CD14-positive monocyte (primary cell): ENCODE measurements at regions not wholly inside any gene's neighbourhood (a gene's known extent, or its start where the extent isn't known, plus 50 kb on each side); places are given as distances from the start of the nearest gene placed in this dataset.

Experiments
- DNase-seq, 3 donors: peaks; one replicate each; pipeline ENCODE4 v3.0.0-alpha.2; 2011 to 2022
- H2AFZ ChIP-seq: 2 replicates; pipeline ENCODE4 v1.6.0; 2012; ENCODE audit warnings: mild to moderate bottlenecking, low read depth, low read length, inconsistent platforms; ENCODE audit not compliant: insufficient read depth, poor library complexity, severe bottlenecking
- H3K27ac ChIP-seq, 2 donors: 1 replicate in 1 of 2; 2 replicates in 1 of 2; pipeline ENCODE4 v1.5.1; 2012 to 2013; ENCODE audit warnings: low read length in 2 of 2, control low read depth in 1 of 2, inconsistent platforms in 1 of 2, low read depth in 1 of 2, mild to moderate bottlenecking in 1 of 2
- H3K27me3 ChIP-seq, 2 donors: one replicate each; pipeline versions ENCODE4 v1.6.0 to v1.6.1; 2011 to 2013; ENCODE audit warnings: low read length in 2 of 2; ENCODE audit not compliant: control insufficient read depth in 2 of 2, insufficient read depth in 2 of 2
- H3K36me3 ChIP-seq, 2 donors: replicated peaks in 1 of 2; 1 replicate in 1 of 2; 2 replicates in 1 of 2; pipeline versions ENCODE4 v1.5.1 to v1.6.1; 2012 to 2013; ENCODE audit warnings: low read length in 2 of 2, control low read depth in 1 of 2, inconsistent platforms in 1 of 2, mild to moderate bottlenecking in 1 of 2; ENCODE audit not compliant: insufficient read depth in 2 of 2, control insufficient read depth in 1 of 2
- H3K4me1 ChIP-seq, 2 donors: 1 replicate in 1 of 2; 2 replicates in 1 of 2; pipeline versions ENCODE4 v1.5.1 to v1.6.1; 2012 to 2013; ENCODE audit warnings: low read length in 2 of 2, control low read depth in 1 of 2, inconsistent platforms in 1 of 2, mild to moderate bottlenecking in 1 of 2, moderate library complexity in 1 of 2; ENCODE audit not compliant: insufficient read depth in 2 of 2, control insufficient read depth in 1 of 2
- H3K4me2 ChIP-seq: replicated peaks from 2 replicates; pipeline ENCODE3; 2012; ENCODE audit warnings: low read length, moderate library complexity, mild to moderate bottlenecking; ENCODE audit not compliant: poor library complexity, severe bottlenecking; ENCODE audit errors: extremely low read depth
- H3K4me3 ChIP-seq, 3 experiments: fragments of 200-600 bp in 1 of 3; sonication (generic) in 1 of 3; replicated peaks in 1 of 3; 1 replicate in 2 of 3; 2 replicates in 1 of 3; pipeline ENCODE4 v1.5.1; 2011 to 2013; ENCODE audit warnings: low read length in 3 of 3, mild to moderate bottlenecking in 3 of 3, control low read depth in 2 of 3, low read depth in 2 of 3, inconsistent platforms in 1 of 3, moderate library complexity in 1 of 3
- H3K79me2 ChIP-seq: 2 replicates; pipeline ENCODE4 v1.6.0; 2012; ENCODE audit warnings: mild to moderate bottlenecking, control low read depth, inconsistent platforms, low read length, moderate library complexity; ENCODE audit not compliant: insufficient read depth
- H3K9ac ChIP-seq: 2 replicates; pipeline ENCODE4 v1.6.0; 2017; ENCODE audit warnings: low read length, mild to moderate bottlenecking; ENCODE audit not compliant: insufficient read depth, poor library complexity, severe bottlenecking
- H3K9me3 ChIP-seq, 2 donors: replicated peaks in 1 of 2; 1 replicate in 1 of 2; 2 replicates in 1 of 2; pipeline versions ENCODE4 v1.5.1 to v1.6.1; 2012 to 2013; ENCODE audit warnings: low read length in 2 of 2, control low read depth in 1 of 2; ENCODE audit not compliant: control insufficient read depth in 1 of 2, insufficient read depth in 1 of 2
- H4K20me1 ChIP-seq: 2 replicates; pipeline ENCODE4 v1.6.0; 2012; ENCODE audit warnings: mild to moderate bottlenecking, low read length, control low read depth, moderate library complexity; ENCODE audit not compliant: insufficient read depth
- H3K27ac Mint-ChIP-seq, 7 donors: one replicate each; pipeline ENCODE4 v1.8.0; 2020; ENCODE audit warnings: mild to moderate bottlenecking in 7 of 7, mixed read lengths in 7 of 7, moderate library complexity in 6 of 7, inconsistent platforms in 2 of 7
- H3K27me3 Mint-ChIP-seq, 3 donors: one replicate each; pipeline ENCODE4 v1.8.0; 2021 to 2022; ENCODE audit warnings: low read depth in 3 of 3, mild to moderate bottlenecking in 3 of 3, mixed read lengths in 3 of 3, moderate library complexity in 3 of 3, inconsistent platforms in 1 of 3
- H3K36me3 Mint-ChIP-seq, 2 donors: one replicate each; pipeline ENCODE4 v1.8.0; 2020; ENCODE audit warnings: mixed read lengths in 2 of 2, inconsistent platforms in 1 of 2, mild to moderate bottlenecking in 1 of 2
- H3K4me1 Mint-ChIP-seq: one replicate; pipeline ENCODE4 v1.8.0; 2020; ENCODE audit warnings: mild to moderate bottlenecking, mixed read lengths
- H3K4me3 Mint-ChIP-seq, 2 donors: one replicate each; pipeline ENCODE4 v1.8.0; 2020; ENCODE audit warnings: mild to moderate bottlenecking in 2 of 2, mixed read lengths in 2 of 2, moderate library complexity in 1 of 2
- H3K9me3 Mint-ChIP-seq, 7 donors: one replicate each; pipeline ENCODE4 v1.8.0; 2020 to 2022; ENCODE audit warnings: mixed read lengths in 7 of 7, mild to moderate bottlenecking in 6 of 7, moderate library complexity in 6 of 7, inconsistent platforms in 2 of 7
- WGBS: methylation state at CpG from one replicate; pipeline ENCODE4 v1.1.5; 2013; ENCODE audit warnings: missing lambda C conversion rate; ENCODE audit not compliant: insufficient coverage; 5-methylcytosine and 5-hydroxymethylcytosine counted together
- intact Hi-C, 2 donors: fragments of 100-400 bp; cut with micrococcal nuclease; formaldehyde crosslinking; loops; one replicate each; pipeline versions ENCODE4 v1.15.0 to v1.15.1; 2023
- TF ChIP-seq, protein P1 (sequence below): fragments of 200-600 bp; IDR thresholded peaks from one replicate; pipeline ENCODE4 v1.8.0; 2022; ENCODE audit warnings: antibody characterized with exemption, mild to moderate bottlenecking

DNA sequence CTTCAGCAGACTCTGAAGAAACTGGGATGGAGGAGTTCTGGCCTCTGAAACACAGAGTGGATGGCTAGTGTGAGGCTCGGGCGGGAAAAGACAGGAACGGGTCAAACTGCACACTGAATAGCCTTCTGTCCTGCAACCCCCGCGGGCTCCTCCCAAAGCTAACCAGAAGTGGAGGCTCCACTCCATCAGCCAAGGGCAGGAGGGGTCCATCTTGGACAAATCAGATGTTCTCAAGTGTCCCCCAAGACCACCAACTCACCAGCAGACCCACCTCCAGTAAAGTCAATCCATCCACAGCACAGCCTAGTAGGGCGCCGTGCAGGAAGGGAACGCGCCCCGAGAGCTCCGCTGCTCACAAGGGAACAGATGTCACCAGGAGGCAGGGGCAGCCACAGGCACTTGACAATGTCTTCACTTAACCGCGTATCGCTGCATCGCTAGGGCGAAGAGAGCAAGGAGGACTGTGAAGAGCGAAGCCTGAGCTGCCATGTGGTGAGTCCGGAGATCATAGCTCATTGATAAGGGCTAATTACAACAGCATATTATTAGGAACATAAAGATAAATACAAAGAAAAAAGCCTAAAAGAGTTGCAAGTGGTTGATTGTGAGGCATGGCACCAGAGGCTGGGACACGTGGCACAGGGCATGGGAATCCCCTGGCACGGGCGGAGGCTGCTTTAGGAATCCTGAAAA, 494.6 kb upstream of the MYT1L start:
- H3K79me2 ChIP-seq = no peaks in the 10 kb centered on the region
- 97% methylated on average over 17 of the region's 21 CpGs for WGBS
- H3K36me3 ChIP-seq = no peaks in the 10 kb centered on the region
- TF ChIP-seq, protein P1, sequence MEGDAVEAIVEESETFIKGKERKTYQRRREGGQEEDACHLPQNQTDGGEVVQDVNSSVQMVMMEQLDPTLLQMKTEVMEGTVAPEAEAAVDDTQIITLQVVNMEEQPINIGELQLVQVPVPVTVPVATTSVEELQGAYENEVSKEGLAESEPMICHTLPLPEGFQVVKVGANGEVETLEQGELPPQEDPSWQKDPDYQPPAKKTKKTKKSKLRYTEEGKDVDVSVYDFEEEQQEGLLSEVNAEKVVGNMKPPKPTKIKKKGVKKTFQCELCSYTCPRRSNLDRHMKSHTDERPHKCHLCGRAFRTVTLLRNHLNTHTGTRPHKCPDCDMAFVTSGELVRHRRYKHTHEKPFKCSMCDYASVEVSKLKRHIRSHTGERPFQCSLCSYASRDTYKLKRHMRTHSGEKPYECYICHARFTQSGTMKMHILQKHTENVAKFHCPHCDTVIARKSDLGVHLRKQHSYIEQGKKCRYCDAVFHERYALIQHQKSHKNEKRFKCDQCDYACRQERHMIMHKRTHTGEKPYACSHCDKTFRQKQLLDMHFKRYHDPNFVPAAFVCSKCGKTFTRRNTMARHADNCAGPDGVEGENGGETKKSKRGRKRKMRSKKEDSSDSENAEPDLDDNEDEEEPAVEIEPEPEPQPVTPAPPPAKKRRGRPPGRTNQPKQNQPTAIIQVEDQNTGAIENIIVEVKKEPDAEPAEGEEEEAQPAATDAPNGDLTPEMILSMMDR = no peak
- Mint-ChIP-seq H3K4me1 (no peaks in the 10 kb centered on the region), H3K27ac (no peak overlapping the region), H3K4me3 (no peak overlapping the region), H3K36me3 (no peaks in the 10 kb centered on the region), H3K27me3 (peaks cover 0 to 2% (median 2%) of the 10 kb centered on the region in 3 donors), H3K9me3 (peaks cover 3 to 12% (median 6%) of the 10 kb centered on the region in 7 donors)
- no peaks in the 10 kb centered on the region for H4K20me1 ChIP-seq
- no peak overlapping the region for H3K27ac ChIP-seq
- H3K4me1 ChIP-seq = no peaks in the 10 kb centered on the region
- H2AFZ ChIP-seq = no peak overlapping the region
- no peak overlapping the region for H3K9ac ChIP-seq
- no peaks in the 10 kb centered on the region for H3K27me3 ChIP-seq
- H3K4me2 ChIP-seq = no peak overlapping the region
- intact Hi-C loops = no loop called here
- H3K9me3 ChIP-seq = peaks cover 0 to 7% of the 10 kb centered on the region in 2 donors
- DNase-seq = no peak
- no peak overlapping the region for H3K4me3 ChIP-seq

- Mint-ChIP-seq H3K27ac (no peak overlapping the region), H3K4me1 (no peaks in the 10 kb centered on the region), H3K27me3 (peaks cover 0 to 2% (median 0%) of the 10 kb centered on the region in 3 donors), H3K9me3 (peaks cover 4 to 10% (median 7%) of the 10 kb centered on the region in 7 donors), H3K36me3 (no peaks in the 10 kb centered on the region), H3K4me3 (no peak overlapping the region)
- Histone ChIP-seq H2AFZ (no peak overlapping the region), H3K4me3 (no peak overlapping the region), H3K36me3 (no peaks in the 10 kb centered on the region), H3K27ac (no peak overlapping the region), H4K20me1 (no peaks in the 10 kb centered on the region), H3K9me3 (peaks cover 0 to 7% of the 10 kb centered on the region in 2 donors), H3K4me2 (no peak overlapping the region), H3K4me1 (no peaks in the 10 kb centered on the region), H3K9ac (no peak overlapping the region), H3K79me2 (no peaks in the 10 kb centered on the region), H3K27me3 (no peaks in the 10 kb centered on the region)
- WGBS = 83% methylated on average over 7 of the region's 9 CpGs
- intact Hi-C loops = no loop called here
- TF ChIP-seq, protein P1 = no peak
- DNase-seq = no peak
These were observed 494.0 kb upstream of the MYT1L start for GRCh38 chr2:2825062-2825461.
